HUDEP-2 (cell line): ENCODE measurements at regions not wholly inside any gene's neighbourhood (a gene's known extent, or its start where the extent isn't known, plus 50 kb on each side); places are given as distances from the start of the nearest gene placed in this dataset.
"Not testable (repeated sequence)": the region's sequence is repeated elsewhere in the genome, so short reads cannot be mapped to it uniquely, and the experiment has no call there.

Experiments used
- DNase-seq, 76 experiments: peaks; one replicate each; lab custom pipeline; 2025; ENCODE audit not compliant: unreplicated experiment in 76 of 76; lab: John Stamatoyannopoulos, UW

DNA sequence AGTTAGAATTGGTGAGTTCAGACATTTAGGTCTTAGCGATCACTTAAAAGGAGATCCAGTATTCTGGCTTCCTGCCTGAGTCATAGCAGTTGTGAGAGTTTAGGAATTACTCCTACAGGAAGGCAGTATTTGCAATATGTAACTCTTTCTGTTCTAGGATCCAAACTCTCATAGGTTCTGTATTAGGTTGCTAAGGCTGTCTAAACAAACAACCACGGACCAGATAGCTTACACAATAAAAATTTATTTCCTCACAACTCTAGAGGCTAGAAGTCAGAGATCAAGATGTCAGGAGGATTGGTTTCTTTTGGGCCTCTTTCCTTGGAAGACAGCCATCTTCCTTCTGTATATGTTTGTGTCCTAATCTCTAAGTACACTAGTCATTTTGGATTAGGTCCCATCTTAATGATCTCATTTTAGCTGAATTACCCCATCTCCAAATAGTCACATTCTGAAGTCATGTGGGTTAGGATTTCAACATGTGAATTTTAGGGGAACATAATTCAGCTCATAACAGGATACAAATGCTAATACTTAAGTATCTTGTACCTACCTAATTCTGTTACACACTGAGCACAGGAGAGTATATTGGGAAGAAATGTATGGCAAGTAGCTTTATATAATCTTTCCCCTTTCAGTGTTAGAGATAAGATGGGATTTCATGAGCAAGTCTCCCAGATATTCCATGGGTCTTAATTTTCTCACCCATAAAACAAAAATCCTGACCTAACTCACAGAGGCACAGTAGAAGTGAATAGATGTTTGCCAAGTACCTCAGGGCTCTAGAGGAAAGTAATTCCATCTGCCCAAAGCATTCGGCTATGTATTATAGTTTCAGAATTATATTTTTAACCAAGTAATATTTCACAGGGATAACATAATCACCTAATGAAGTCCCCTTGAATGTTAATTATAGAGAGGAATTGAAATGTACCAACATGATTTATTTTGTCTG is 144.4 kb downstream of the PTBP2 start:
- peak in 13 of 76 experiments; percentile 0 to 41 (median 6) for DNase-seq

DNA sequence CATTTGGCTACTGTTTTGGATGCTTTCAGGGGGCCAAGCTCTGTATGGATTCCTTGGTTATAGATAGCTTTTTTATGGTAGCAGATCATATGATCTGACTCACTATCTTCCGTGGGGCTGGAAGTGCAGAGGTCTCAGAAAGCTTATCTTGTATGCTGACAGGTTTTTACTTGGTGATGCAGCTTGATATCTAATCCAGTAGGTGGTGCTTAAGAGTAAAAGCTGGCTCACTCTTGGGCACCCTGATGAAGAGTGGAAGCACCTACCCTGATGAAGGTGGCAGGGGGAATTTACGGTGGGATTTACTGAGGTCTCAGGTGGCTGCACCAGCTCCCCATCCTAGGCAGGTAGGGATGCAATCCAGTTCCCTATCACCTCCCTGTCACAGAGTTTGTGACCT is 151.2 kb downstream of the PTBP2 start:
- no peak for DNase-seq

DNA sequence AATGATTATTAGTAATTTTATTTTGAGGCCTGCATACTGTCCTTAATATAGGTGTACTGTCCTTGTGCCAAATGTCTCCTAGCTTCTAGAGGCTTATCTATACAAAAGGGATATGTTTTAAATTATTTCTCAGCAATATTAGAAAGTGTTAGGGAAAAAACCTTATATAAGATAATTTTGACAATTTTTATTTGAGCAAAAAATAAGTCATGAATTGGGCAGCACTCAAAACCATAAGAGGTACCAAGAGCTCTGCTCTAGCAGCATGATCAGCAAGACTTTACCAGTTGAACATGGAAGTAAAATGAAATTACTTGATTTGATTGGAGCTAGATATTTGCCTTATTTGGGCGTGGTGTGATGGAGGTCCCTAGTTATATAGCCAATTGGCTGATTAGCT is 157.1 kb downstream of the PTBP2 start:
- DNase-seq = no peak

DNA sequence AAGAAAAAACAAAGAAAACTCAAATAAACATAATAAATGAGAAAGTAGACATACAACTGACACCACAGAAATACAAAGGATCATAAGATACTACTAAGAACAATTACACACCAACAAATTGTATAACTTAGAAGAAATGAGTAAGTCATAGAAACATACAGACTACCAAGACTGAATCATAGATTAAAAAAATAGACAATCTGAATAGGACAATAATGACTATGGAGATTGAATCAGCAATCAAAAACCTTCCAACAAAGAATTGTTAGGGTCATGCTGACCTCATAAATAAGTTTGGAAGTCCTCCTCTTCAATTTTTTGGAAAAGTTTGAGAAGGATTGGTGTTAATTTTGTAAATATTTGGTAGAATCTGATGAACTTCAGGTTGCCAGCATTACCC is 159.0 kb downstream of the PTBP2 start:
- no peak for DNase-seq

DNA sequence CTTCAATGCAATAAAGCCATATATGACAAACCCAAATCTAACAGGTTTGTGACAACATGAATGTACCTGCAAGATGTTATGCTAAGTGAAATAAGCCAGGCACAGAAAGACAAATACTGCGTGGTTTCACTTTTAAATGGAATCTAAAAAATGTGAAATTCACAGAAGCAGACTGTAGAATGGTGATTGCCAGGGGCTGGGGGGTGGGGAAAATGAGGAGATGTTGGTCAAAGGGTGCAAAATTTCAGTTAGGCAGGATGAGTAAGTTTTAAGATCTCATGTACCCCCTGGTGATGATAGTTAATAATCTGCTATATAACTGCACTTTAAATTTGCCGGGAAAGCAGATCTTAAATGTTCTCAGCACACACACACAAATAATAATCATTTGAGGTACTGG is 160.5 kb downstream of the PTBP2 start:
- DNase-seq = no peak

DNA sequence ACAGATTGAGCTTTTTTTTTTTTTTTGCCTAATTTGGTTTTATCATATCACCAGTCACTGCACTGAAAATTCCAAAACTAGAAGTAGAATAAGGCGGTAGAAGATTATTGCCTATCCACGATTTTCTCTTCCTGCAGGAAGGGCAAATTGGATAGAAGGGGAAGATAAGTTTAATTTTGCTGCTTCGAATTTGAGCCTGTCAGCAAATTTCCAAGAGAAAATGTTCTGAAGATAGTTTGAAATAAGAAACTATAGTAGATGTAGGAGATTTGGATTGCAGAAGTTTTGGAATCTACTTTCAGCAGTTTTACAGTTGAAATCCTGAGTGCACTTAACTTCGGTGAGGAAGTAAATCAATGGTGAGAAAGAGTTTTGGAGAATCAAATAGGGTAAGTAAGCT is 164.9 kb downstream of the PTBP2 start:
- DNase-seq = no peak

DNA sequence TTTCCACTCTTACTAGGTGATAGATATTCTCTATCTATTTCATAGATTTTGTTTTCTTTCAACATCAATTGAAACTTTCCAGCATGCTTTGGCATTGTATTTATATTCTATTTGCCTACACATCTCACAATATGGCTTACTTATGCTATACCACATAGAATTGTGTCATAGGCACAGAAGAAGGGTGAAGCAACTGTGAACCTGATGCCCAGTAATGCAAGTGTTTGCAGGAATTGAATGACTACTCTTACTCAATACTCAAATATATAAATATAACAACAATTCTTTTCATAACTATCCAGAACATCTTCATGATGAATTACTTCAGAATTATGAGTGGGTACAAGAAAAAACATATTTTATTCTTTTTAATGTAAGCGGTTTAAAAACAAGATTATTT is 165.9 kb downstream of the PTBP2 start:
- DNase-seq = no peak

DNA sequence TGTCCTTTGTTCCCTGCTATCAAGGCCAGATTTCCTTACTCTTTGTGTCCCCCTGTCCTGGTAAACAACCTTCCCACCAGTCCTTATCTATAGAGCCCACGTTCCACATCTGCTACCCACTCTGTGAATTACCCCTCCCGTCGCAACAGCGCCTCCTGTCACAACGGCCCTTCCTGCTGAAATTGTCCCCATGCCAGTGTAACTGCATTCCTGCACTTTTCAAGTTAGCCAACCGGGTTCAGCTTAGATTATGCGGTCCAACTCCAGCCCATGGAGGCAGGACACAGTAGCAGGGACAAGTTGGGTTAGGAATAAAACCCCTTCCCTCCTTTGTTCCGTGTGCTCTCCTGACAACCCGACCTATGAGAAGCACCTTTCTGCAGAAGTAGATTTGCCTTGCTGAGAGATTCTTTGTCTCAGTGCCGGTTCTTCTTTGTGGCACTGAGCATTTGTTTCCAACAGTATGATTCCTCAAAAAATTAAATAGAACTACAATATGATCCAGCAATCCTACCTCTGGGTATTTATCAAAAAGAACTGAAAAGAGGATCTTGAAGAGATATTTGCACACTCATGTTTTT is 180.3 kb downstream of the PTBP2 start:
- no peak for DNase-seq

DNA sequence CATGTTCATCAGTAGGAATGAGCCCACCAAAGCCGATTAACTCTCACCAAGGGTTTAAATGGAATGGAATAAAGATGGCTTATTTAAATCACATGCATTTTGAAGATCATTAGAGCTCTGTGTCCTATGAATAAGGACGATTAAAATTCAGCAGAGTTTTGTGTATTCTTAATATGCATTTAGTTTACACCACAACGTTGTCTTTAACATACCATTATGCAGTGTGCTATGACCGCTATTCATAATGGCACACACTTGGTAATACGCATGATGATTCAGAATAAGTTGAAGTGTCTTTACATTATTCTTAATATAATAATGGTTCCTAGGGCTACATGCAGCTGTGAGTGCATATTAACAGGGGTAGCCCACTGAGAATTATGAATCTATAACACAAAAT is 190.7 kb downstream of the PTBP2 start:
- DNase-seq = no peak

DNA sequence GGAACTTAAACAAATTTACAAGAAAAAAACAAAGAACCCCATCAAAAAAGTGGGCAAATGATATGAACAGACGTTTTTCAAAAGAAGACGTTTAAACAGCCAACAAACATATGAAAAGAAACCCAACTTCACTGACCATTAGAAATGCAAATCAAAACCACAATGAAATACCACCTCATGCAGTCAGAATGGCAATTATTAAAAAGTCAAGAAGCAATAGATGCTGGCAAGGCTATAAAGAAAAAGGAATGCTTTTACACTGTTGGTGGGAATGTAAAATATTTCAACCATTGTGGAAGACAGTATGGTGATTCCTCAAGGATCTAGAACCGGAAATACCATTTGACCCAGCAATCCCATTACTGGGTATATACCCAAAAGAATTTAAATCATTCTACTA is 194.1 kb downstream of the PTBP2 start:
- not testable (repeated sequence) for DNase-seq

DNA sequence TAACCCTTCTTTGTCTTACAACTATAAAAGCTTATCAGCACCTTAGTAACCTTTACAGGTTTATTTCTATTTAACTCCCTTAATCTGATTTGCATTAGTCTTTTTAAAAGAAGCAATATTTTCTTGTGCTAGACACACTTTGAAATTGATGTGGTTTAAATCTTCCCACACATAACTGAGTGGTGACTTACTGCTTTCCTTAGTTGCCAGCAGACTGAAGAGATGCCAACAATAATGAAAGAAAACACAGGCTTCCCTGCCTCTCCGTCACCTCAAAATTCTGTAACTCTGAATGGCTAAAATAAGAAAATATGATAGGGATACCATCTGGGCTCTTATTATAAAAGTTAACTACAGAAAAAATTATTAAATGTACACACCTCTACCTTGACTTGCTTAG is 196.8 kb downstream of the PTBP2 start:
- no peak for DNase-seq

DNA sequence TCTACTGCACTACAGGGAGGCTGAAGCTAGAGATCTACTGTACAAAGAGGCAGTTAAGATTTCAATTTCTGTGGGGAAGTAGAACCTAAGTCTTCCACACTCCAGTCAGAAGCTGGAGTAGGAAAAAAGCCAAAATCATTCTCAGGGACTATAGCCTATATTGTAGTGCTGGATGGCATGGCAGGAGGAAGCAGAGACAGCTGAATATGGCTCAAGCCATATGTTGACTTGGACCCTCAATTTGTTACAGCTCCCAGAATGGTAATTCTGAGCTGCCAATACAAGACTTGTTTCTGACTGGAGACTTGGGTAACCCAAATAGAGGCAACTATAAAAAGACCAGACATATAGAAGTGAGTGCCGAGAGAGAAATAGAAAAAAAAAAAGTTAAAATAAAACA is 200.6 kb downstream of the PTBP2 start:
- DNase-seq = no peak

DNA sequence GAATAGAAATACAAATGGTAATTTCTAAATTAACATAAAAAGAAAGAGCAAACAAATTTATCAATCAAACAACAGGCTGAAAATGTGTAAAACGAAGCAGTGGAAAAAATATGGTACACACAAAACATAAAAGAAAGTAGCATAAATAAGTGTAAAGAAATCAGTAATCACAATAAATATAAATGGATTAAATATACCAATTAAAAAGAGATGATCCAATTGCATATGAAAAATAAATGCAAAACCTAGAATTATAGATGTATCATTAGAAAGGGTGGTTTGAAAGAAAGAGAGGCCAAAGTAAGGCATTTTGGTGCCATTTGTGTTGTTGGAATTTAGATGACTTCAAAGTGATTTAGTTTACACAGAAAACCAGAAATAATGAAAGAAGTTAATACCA is 202.2 kb downstream of the PTBP2 start:
- DNase-seq = no peak

DNA sequence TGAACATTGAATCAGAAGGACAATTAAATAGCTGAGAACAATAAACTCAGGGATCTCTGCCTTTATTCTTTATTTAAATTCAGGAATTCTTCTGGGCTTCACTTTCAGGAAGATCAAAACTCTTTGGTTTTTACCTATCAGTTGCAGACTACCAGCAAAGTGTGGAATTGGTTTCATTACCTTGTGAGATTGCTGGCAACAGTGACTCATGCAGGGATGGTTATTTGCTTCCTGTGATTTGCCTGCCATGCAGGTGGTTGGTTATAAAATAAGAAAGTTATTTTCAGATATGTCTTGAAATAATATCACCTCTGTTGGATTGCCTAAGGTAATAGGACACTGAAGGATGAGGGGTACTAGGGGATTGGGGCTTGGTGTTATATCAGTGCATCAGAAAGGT is 204.6 kb downstream of the PTBP2 start:
- DNase-seq = no peak

DNA sequence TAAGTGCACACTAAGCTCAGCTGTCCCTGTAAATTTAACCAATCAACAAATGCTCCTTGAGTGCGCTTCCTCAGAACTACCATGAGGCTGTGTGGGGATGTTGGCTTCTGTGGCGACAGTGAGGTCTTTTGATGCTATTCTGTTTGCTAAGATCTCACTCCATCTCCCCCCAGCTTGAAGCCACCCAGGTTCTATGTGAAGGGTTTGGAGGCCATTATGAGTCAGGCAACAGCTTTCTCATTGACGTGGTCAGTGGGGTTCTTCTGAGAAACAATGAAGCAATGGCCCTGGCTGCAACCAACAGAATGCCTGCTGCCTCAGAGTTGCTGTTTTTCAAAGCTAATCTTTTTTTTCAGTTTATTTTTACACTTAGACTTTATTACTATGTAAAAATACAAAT is 205.5 kb downstream of the PTBP2 start:
- no peak for DNase-seq

DNA sequence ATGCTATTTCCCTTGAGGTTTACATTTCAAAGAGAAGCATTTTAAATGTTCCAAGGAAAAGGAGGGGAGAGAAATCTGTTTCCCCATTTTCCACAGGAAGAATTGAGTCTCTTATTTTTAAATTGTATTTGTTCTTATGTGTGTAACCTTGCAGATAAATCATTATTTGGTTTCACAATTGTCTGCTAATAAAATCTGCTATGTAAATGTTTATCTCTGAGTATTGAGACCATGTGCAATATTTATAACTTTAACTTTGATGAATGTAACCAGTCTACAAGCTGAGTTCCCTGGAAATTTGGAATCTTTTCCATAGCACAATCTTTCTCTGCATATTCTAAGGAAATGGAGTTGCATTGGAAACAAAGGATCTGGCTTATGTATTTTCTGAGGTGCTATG is 209.6 kb downstream of the PTBP2 start:
- no peak for DNase-seq

DNA sequence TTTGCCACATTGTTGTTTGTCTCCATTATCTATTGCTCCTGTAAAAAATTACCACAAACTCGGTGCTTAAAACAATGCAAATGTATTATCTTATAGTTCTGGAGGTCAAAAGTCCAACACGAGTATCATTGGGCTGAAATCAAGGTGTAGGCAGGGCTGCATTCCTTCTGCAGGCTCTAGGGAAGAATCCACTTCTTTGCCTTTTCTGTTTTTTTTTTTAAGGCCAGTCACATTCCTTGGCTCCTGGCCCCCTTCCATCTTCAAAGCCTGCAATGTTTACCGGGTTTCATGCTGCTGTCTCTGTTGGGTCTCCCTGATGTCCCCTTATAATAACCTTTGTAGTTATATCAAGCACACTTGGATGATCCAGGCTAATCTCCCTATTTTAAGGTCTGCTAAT is 212.7 kb downstream of the PTBP2 start:
- DNase-seq = no peak

DNA sequence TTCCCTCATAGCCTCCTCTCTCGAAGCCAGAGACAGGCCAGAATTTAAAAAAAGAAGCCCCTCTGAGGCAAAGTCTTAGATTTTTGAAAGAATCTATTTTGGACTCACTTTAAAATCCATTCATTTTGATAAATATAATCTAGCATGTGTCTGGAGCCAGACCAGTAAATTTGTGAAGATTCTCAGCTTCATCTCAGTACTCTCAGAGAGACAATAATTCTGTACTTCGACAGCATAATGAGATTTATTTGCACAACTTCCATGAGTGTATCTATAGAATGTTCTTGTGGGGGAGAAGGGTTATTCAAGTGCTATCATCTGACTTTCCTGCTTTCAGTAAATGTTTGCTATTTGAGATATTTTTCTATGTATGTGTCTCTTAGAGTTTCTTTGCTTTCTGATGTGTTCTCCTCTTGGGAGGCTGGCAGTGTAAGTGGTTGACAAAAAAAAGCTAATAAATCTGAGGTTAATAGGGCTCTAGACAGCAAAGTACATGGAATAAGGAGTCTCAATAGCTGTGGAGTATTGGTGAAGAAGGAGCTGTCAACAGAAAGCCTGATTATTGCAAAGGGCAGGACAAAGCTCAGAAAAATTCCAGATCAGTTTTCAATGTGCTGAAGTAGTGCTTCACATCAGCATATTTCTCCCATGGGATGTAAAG is 223.0 kb downstream of the PTBP2 start:
- DNase-seq = no peak

DNA sequence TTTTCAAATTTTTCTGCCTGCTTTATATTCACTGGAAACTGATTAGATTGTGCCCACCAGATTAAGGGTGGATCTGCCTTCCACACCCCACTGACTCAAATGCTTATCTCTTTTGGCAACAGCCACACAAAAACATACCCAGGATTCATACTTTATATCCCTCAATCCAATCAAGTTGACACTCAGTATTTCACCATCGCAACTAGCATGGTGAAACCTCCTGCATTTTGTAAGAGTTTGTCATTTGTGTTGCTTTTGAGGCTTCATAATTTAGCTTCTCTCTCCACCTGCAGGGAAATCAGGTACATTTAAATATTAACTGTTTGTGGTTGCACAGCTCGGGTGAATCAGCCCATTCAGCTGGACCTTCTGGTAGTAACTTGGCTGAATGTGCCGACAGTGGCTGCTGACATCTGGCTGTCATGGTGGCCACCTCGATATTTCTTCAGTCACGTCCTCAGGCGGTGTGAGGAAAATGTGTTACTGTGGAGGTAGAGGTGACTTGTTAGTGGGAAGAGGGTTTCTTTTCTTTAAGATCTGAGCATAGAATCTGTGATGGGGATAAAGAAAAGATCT is 224.0 kb downstream of the PTBP2 start:
- DNase-seq = no peak

DNA sequence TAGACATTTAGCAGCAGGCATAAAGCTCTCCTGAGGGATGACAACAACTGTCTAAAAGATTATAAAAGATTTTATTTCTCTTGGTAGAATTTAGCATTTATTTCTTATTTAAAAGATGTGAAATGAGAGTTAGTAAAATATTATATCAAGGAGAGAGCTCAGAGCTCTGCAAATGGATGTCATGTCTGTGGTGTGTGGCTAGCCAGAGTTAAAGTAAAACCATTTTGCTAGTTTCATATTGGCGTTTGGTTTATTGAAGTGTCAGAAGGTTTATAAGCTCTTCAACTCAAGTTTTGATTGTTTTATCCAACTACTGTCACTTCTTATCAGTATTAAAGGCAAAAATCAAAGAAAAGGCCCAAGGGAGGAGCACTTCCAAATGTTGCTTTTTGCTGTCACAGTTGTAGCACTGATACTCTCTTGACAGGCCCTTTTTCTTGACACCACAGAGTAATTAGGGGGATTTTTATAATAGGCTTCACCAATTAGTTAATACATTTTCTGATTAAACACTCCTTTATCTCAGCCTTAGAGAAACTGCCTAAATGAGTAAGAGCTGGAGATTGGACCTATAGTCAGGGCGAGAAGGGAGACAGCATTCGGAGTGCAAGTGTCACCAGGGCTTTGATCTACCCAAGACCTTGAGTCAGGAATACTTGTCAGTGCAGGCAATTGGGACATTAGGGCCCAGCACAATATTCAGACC is 233.9 kb downstream of the PTBP2 start:
- DNase-seq = no peak

DNA sequence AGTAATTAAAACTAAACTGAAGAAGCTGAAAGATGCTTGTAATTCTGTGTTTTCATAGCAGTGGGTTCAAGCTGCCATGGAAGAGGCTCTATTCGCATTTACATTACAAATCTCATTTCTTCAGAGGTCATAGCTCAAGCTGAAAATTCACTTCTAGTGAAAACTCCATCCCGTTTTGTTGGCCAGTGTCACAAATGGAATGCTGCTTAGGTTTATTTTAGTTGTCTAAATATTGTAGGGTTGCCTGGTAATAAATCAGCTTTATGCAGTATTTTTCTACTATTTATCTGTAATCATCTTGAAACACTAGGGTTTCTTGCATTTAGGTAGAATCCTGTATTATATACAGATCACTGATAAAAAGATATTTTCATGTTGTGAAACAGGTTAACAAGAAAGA is 240.6 kb downstream of the PTBP2 start:
- no peak for DNase-seq
